HG03175 (cell line): ENCODE measurements at regions not wholly inside any gene's neighbourhood (a gene's known extent, or its start where the extent isn't known, plus 50 kb on each side); places are given as distances from the start of the nearest gene placed in this dataset.

Experiments
- ATAC-seq: cut with Tn5 transposase; IDR thresholded peaks from one replicate; pipeline ENCODE4 v1.9.1; 2021; ENCODE audit warnings: mild to moderate bottlenecking, moderate library complexity; ENCODE audit not compliant: unreplicated experiment

- ATAC-seq = no peak
Observed at GRCh38 chr1:29481031-29481430, 244.7 kb downstream of the PTPRU start.

DNA sequence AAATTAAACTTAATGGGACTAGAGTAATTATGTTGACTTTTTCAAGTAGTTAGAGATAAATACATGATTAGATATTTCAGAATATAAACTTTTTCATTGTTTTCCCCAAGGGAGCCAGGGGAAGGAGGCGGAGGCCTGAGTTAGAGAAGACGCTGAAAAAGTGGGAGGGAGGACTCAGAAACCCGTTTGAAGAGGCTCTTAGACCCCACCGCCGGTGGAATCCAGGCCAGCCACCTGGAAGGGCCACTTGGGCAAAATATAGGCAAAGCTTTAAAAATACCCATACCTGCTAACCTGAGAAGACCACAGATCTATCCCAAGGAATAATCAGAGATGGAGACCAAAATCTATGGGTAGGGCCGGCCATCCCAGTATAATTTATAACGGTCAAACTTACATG is 242.6 kb downstream of the PTPRU start:
- no peak for ATAC-seq

DNA sequence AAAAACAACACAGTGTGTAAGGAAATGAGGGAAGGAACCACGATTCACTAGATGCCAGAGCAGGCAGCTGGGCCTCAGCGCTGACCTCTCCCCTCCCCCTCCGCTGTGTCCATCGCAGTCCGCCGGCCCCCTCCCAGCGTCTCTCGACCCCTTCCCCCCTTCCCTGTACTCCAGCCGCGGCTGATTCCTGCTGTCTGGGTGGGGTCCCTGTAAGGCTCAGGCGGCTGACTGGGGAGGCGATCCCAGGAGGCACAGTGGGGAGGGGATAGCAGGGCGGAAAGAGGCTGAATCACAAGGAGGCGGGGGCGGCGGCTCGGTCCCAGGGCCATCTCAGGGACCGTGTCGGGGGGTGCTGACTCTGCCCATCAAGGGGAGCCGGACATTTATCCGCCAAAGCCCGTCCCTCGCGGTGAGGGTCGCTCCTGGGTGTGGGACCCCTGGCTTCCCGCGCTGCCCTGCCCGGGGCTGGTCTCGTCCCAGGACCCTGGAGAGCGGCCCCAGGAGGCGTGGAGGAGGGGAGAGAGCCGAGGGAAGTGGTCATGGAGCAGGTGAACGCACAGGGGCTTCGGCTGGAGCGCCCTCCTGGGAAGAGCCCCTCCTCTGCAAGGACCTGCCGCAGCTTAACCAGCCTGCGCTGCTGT is 241.9 kb downstream of the PTPRU start:
- no peak for ATAC-seq

GRCh38 chr1:29475326-29475725 is 239.0 kb downstream of the PTPRU start:
- no peak for ATAC-seq

- no peak for ATAC-seq
Observed at GRCh38 chr1:29474274-29475244, 238.2 kb downstream of the PTPRU start.

DNA sequence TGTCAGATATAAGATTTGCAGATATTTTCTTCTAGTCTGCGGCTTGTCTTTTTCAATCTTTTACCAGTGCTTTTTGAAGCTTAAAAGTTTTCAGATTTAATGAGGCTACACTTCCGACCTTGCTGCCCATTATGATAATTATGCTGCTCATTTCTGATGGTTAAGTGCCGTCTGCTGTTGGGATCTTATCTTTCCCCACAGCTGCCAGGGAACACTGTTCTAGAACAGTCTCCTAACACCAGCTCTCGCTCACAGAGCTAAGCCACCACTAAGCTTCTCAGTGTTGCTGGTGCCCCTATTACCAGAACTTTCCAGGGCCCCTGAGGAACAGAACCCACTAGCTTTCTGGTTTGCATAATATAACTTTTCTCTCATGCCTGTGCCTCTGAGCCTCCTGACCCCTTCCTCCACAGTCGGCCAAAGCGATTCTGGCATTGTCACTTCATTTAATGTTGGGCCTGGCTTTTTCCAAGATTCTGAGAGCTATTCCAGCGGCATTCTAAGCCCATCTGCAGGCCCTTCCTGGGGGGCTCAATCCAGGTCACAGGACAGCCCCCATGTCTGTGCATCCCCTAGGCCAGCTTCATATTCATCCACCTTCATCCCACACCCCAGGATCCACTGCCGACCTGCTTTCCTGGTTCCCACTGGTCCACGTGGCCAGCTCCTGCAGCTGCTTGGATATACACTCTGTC is 237.0 kb downstream of the PTPRU start:
- ATAC-seq = no peak

GRCh38 chr1:29471487-29472313 is 235.4 kb downstream of the PTPRU start:
- no peak for ATAC-seq

DNA sequence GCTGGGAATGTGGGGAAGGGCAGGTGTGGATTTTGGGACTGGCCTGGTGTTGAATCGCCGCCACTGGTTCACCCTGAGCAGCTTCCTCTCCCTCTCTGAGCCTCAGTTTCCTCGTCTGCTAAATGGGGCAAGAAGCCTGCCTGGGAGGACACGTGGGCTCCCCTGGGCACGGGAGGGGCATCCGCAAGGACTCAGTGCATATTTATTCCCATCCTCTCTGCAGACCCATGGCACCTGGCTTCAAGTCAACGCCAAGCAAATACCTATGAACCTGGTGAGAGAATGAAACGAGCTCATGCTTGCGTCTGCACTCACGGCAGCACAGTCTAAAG is 234.4 kb downstream of the PTPRU start:
- ATAC-seq = no peak

DNA sequence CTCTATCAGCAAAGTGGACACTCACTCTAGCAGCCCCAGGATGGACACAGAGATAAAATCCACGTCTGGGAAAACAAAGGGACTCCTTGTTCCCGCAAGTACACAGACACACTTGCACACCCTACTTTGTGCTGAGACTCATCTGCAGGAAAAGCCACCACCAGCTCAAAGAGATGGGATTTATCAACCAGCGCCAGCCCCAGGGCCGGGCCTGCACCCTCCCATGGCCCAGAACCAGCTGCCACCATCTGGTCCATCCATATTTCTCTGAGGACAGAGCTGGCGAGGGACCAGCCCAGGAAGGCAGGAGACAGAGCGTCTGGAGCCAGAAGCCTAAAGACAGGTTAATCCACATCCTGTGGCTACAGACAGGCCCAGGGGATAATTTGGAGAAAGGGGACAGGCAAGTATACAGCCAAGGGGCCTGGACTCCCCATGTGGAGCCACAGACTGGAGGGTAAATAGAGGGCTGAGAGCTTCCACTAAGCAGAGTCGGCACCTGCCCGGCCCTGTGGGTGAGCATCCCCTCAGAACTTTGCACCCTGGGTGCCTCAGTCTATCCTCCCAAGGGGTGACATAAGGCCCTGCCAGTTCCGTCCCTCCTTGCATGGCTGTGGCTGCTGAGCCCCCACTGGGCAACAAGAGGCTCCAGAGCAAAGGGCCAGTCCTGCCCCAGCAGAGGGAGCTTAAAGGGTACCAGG is 233.9 kb downstream of the PTPRU start:
- ATAC-seq = no peak

DNA sequence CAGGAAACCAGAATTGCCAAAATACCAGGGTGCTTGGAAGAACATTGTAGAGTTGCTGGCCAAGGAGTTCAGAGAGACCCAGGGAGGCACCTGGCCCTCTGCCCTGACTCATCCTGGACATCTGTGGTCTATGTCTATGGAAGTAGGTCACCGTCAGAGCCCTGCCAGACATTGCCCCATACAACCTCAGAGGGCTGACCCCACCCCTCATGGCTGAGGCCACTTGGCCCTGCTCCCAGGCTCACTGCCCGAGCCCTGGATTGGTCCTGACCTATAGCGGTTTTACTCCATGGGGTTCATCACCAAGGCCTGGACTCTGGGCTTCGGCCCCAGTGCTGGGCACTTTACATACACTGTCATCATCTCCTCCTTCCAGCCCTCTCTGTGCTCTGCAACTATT is 233.1 kb downstream of the PTPRU start:
- no peak for ATAC-seq

- ATAC-seq = no peak
Observed at GRCh38 chr1:29467989-29468900, 231.9 kb downstream of the PTPRU start.

GRCh38 chr1:29466258-29466657 is 229.9 kb downstream of the PTPRU start:
- ATAC-seq = no peak

DNA sequence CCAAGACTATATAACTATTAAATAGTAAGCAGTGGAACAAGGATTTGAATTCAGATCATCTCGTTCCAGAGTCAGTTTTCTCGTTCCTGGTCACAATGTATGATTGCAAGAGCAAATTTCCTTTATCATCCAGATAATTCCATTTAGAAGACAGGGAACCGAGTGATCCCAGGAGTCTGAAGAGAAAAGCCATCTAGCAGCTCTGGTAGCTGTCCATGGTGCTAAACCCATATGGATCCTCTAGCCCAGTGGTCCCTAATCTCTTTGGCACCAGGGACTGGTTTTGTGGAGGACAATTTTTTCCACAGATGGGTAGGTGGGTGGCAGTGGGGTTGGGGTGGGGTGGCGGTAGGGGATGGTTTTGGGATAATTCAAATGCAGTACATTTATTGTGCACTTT is 229.4 kb downstream of the PTPRU start:
- ATAC-seq = no peak

GRCh38 chr1:29462096-29462495 is 225.8 kb downstream of the PTPRU start:
- ATAC-seq = no peak

DNA sequence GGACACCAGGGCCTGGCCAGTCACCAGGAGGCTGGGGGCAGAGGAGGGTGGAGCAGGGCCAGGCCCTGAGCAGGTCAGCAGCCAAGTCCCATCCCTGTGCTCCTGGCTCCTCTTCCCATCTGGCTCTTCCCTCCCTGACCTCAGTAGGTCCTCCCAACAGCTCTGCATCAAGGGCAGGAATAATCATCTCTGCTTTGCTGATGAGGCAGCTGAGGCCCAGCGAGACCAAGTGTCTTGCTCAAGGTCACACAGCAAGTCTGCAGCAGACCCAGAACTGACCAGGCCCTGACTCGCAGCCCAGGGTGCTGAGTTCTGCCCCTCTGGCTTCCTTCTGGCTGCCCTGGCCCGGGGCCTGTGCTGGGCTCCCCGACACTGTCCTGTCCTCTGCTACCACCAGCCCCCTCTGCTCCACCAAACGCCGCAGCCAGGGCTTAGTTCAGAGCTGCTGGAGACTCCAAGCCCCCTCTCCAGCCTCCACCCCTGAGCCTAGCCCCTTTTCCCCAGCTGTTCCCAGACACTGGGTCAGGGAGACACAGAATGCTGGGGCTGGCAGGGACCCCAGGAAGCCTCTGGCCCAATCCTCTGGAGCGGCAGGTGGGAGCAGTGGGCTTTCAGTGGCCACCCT is 224.9 kb downstream of the PTPRU start:
- no peak for ATAC-seq

DNA sequence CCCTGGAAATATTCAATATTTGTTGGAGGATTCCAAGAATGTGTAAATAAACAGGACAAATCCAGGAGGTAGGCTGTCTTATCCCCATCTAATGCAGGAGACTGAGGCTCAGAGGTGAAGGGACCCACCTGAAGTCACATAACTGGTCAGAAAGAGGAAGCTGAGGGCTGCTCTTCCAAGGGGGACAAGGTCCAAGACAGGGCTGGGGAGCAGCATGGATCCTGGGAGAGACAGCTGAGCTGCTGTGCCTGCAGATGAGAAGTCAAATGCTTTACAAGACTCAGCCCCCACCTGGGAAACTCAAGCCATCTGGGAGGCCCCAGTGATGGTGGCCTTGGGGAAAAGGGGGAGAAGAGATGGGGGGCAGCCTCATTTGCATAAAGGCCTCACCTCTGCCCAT is 224.4 kb downstream of the PTPRU start:
- ATAC-seq = no peak

DNA sequence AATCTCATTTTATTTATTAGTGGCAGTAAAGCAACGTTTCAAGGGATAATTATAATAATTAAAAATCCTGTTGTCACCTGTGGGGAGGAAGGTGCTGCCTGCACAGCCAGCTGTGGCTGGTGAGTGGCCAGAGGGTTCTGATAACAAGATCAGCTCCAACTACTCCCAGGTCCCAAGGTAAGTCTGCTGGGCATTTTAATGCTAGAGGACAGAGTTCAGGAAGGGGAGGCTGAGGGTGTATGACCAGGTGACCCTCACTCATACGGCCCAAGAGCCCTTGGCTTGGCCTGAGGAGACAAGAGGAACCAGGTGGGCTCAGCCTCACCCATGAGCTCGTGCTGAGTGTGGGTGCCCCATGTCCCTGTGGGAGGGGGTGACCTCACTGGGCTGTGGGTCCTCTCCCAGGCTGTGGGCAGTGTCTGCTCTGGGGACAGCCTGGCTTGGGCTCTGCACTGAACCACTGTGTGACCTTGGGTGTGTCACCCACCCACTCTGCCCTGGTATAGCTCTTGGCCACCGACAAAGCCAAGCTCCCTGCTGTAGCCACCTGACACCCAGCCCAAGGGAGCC is 223.8 kb downstream of the PTPRU start:
- ATAC-seq = no peak

DNA sequence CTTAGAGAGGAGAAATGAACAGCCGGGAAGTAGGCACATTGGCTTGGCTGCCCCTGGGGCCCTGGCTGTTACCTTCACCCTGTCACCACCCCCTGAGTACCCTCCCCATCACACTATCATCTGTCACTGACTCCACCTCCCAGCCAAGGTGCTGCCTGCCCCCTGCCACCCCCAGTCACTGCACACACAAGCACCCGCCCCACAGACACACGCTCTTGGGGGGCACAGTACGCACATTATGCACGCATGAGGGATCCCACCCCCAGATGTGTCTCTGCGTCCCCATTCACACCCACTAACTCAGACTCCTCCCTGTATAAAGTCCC is 223.3 kb downstream of the PTPRU start:
- ATAC-seq = no peak
